H1 (cell line): ENCODE measurements at regions not wholly inside any gene's neighbourhood (a gene's known extent, or its start where the extent isn't known, plus 50 kb on each side); places are given as distances from the start of the nearest gene placed in this dataset.

ENCODE experiments used
- BACH1 ChIP-seq: IDR thresholded peaks from 2 replicates; pipeline ENCODE4 v1.6.1; 2012; ENCODE audit warnings: low read length, improper control_type of control experiment
- BRCA1 ChIP-seq: IDR thresholded peaks from 2 replicates; pipeline ENCODE4 v1.6.1; 2012; ENCODE audit warnings: low read depth, low read length, improper control_type of control experiment
- CEBPB ChIP-seq: IDR thresholded peaks from 2 replicates; pipeline ENCODE4 v1.6.1; 2012; ENCODE audit warnings: low read depth, low read length
- HDAC2 ChIP-seq, 2 experiments: fragments of 300-600 bp in 1 of 2; sonication (generic) in 1 of 2; IDR thresholded peaks; 2 replicates each; pipeline ENCODE4 v1.6.1; 2011 to 2012; ENCODE audit warnings: low read depth in 2 of 2, low read length in 2 of 2, mild to moderate bottlenecking in 2 of 2, moderate library complexity in 2 of 2, borderline replicate concordance in 1 of 2, inconsistent platforms in 1 of 2
- KDM4A ChIP-seq: IDR thresholded peaks from one replicate; pipeline ENCODE4 v1.7.1; 2012; ENCODE audit warnings: low read depth, mild to moderate bottlenecking, moderate library complexity, low read length, inconsistent platforms; ENCODE audit not compliant: severe bottlenecking
- NRF1 ChIP-seq: IDR thresholded peaks from 2 replicates; pipeline ENCODE4 v1.6.1; 2011; ENCODE audit warnings: mild to moderate bottlenecking, low read depth, low read length, improper control_type of control experiment
- RAD21 ChIP-seq, 2 experiments: IDR thresholded peaks in 1 of 2; conservative IDR thresholded peaks in 1 of 2; 2 replicates each; pipeline ENCODE4 v1.6.1; 2011; ENCODE audit warnings: low read depth in 2 of 2, low read length in 2 of 2, improper control_type of control experiment in 1 of 2, inconsistent platforms in 1 of 2, mild to moderate bottlenecking in 1 of 2, moderate library complexity in 1 of 2
- SIN3A ChIP-seq, 2 experiments: IDR thresholded peaks in 1 of 2; conservative IDR thresholded peaks in 1 of 2; 2 replicates each; pipeline ENCODE4 v1.6.1; 2011 to 2012; ENCODE audit warnings: low read length in 2 of 2, improper control_type of control experiment in 1 of 2, low read depth in 1 of 2, mild to moderate bottlenecking in 1 of 2
- SP2 ChIP-seq: IDR thresholded peaks from 2 replicates; pipeline ENCODE4 v1.6.1; 2012; ENCODE audit warnings: mild to moderate bottlenecking, low read length, inconsistent platforms
- TAF1 ChIP-seq: IDR thresholded peaks from 2 replicates; pipeline ENCODE4 v1.6.1; 2011; ENCODE audit warnings: mild to moderate bottlenecking, low read depth, low read length
- TBP ChIP-seq: IDR thresholded peaks from 2 replicates; pipeline ENCODE4 v1.6.1; 2011; ENCODE audit warnings: low read depth, low read length, improper control_type of control experiment
- TEAD4 ChIP-seq: IDR thresholded peaks from 2 replicates; pipeline ENCODE4 v1.6.1; 2012; ENCODE audit warnings: low read depth, low read length, inconsistent platforms, mixed read lengths

DNA sequence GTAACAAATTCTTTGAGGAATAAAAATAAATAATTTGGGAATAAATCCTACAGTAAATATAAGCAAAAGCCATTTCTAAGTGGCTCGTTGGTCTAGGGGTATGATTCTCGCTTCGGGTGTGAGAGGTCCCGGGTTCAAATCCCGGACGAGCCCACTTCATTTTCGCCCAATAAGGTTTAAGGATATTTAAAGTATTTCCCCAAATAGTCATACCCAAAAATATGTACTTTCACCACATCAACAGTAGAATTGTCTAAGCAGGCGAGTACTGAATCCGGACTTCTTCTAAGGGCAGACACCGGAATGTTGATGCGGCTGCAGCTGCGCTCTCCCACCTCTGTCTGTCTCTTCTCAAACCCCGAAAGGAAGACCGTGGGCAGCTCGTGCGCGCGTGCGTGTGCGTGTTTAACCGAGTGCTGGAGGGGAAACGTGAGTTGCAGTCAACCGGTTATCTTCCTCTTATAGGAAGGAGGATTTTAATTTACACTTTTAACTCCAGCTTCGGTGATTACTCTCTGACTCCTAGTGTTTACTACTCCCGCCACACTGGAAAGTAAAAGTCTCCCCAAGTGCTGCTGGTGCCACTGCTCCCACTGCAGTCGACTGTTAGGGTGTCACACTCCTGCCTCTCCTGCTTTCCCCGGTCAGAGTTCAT lies 155.7 kb upstream of the PRSS16 start (continued):
- TF ChIP-seq TEAD4 (peak; percentile 34; the same call in 1 of the 2 replicates), TAF1 (no peak), CEBPB (peak; percentile 42; the same call in 1 of the 2 replicates), HDAC2 (IDR thresholded peaks at IDR 0.05; ENCODE audit: borderline replicate concordance in 1 of 2, low read depth in 2 of 2, low read length in 2 of 2) (peak in 1 of 2 experiments; percentile 59; a peak in 2 of 4 replicates), BACH1 (peak; percentile 79), SIN3A (conservative IDR thresholded peaks at IDR 0.05 in 1 of 2, IDR thresholded peaks at IDR 0.05 in 1 of 2; ENCODE audit: low read depth in 1 of 2, low read length in 2 of 2) (0 out of 4 replicates have a peak, but pooled peaks have one; percentile 33 to 43), RAD21 (IDR thresholded peaks at IDR 0.05 in 1 of 2, conservative IDR thresholded peaks at IDR 0.05 in 1 of 2; ENCODE audit: low read depth in 2 of 2, low read length in 2 of 2) (0 out of 4 replicates have a peak, but pooled peaks of 1 of the 2 experiments have one; percentile 0), BRCA1 (no peak), SP2 (no peak), KDM4A (peak; percentile 68), TBP (peak; percentile 100), NRF1 (no peak; the same call in 1 of the 2 replicates)
